Neural cell (in vitro differentiated cells): ENCODE measurements at regions not wholly inside any gene's neighbourhood (a gene's known extent, or its start where the extent isn't known, plus 50 kb on each side); places are given as distances from the start of the nearest gene placed in this dataset.

Source experiments
- CTCF ChIP-seq: fragments of 450-650 bp; IDR thresholded peaks from 2 replicates; pipeline ENCODE4 v1.5.1; 2014; ENCODE audit warnings: antibody characterized with exemption, mild to moderate bottlenecking, moderate library complexity; ENCODE audit not compliant: poor library complexity, severe bottlenecking
- EP300 ChIP-seq: fragments of 450-650 bp; conservative IDR thresholded peaks from 2 replicates; pipeline ENCODE4 v1.6.1; 2014; ENCODE audit warnings: antibody characterized with exemption, mild to moderate bottlenecking, moderate library complexity; ENCODE audit not compliant: poor library complexity, severe bottlenecking
- EZH2 ChIP-seq: fragments of 200-600, 300-800 bp; shearing (Covaris generic), sonication (generic); IDR thresholded peaks from 2 replicates; pipeline ENCODE4 v1.6.1; 2014; ENCODE audit warnings: antibody characterized with exemption, low read length, borderline replicate concordance, mild to moderate bottlenecking; ENCODE audit not compliant: insufficient read depth, poor library complexity, severe bottlenecking
- MXI1 ChIP-seq: fragments of 450-650 bp; conservative IDR thresholded peaks from 2 replicates; pipeline ENCODE4 v1.6.1; 2014; ENCODE audit warnings: antibody characterized with exemption, mild to moderate bottlenecking; ENCODE audit not compliant: poor library complexity, severe bottlenecking
- POLR2AphosphoS5 ChIP-seq: IDR thresholded peaks from 2 replicates; pipeline ENCODE4 v1.6.1; 2012
- RAD21 ChIP-seq: fragments of 450-650 bp; conservative IDR thresholded peaks from 2 replicates; pipeline ENCODE4 v1.6.1; 2014; ENCODE audit warnings: antibody characterized with exemption, mild to moderate bottlenecking, moderate library complexity
- REST ChIP-seq: IDR thresholded peaks from 2 replicates; pipeline ENCODE4 v1.6.1; 2012; ENCODE audit warnings: borderline replicate concordance

GRCh38 chr21:35139382-35139715, 90.2 kb upstream of the RUNX1 start:
- TF ChIP-seq RAD21 (no peak), EZH2 (no peak), EP300 (no peak), CTCF (no peak), MXI1 (no peak), REST (no peak), POLR2AphosphoS5 (no peak)
